A673 (cell line): ENCODE measurements at regions not wholly inside any gene's neighbourhood (a gene's known extent, or its start where the extent isn't known, plus 50 kb on each side); places are given as distances from the start of the nearest gene placed in this dataset.
A peak's percentile ranks its signal among the peaks of the same experiment; 100 is the strongest.

Experiments
- BruUV-seq: library from RNA; stranded (reverse); fragments of 400-500 nt; replicated peaks from 2 replicates; lab custom pipeline; 2021; lab: Mats Ljungman, UMichigan
- CTCF ChIA-PET: fragments of 300-600 bp; sonication (Branson Sonifier 250); formaldehyde crosslinking; loops from one replicate; lab custom pipeline; 2022; ENCODE audit warnings: antibody characterized with exemption; lab: Charles Lee
- POLR2A ChIA-PET: fragments of 300-600 bp; sonication (Branson Sonifier 250); formaldehyde crosslinking; loops from one replicate; lab custom pipeline; 2022; ENCODE audit warnings: antibody characterized with exemption; ENCODE audit not compliant: low non-redundant PET; lab: Charles Lee
- DNase-seq: peaks from one replicate; pipeline ENCODE4 v3.0.0-alpha.2; 2015; ENCODE audit warnings: low spot score
- H3K27ac ChIP-seq: fragments of 200-600 bp; sonication (generic); 2 replicates; pipeline ENCODE4 v1.5.1; 2016; ENCODE audit warnings: mixed run types, low read depth, mild to moderate bottlenecking, mixed read lengths, antibody characterized with exemption, low read length; ENCODE audit not compliant: poor library complexity, severe bottlenecking
- H3K27me3 ChIP-seq: fragments of 200-600 bp; sonication (generic); replicated peaks from 2 replicates; pipeline ENCODE4 v1.6.1; 2017; ENCODE audit warnings: mixed run types, low read depth, mild to moderate bottlenecking, mixed read lengths, antibody characterized with exemption, low read length; ENCODE audit not compliant: insufficient read depth, poor library complexity
- H3K36me3 ChIP-seq: fragments of 200-600 bp; sonication (generic); 2 replicates; pipeline ENCODE4 v1.6.1; 2016; ENCODE audit warnings: mixed run types, mild to moderate bottlenecking, mixed read lengths, antibody characterized with exemption, low read length; ENCODE audit not compliant: insufficient read depth, poor library complexity, severe bottlenecking
- H3K4me1 ChIP-seq: fragments of 200-600 bp; sonication (generic); 2 replicates; pipeline ENCODE4 v1.6.1; 2017; ENCODE audit warnings: mixed run types, mild to moderate bottlenecking, mixed read lengths, antibody characterized with exemption, low read length; ENCODE audit not compliant: insufficient read depth, poor library complexity, severe bottlenecking
- H3K4me3 ChIP-seq: fragments of 200-600 bp; sonication (generic); 2 replicates; pipeline ENCODE4 v1.5.1; 2016; ENCODE audit warnings: low read depth, mixed run types, mild to moderate bottlenecking, mixed read lengths, low read length; ENCODE audit not compliant: poor library complexity, severe bottlenecking
- H3K9me3 ChIP-seq: fragments of 200-600 bp; sonication (generic); 2 replicates; pipeline ENCODE4 v1.6.1; 2016; ENCODE audit warnings: mixed run types, low read depth, mild to moderate bottlenecking, mixed read lengths, antibody characterized with exemption, low read length; ENCODE audit not compliant: poor library complexity, severe bottlenecking
- CTCF ChIP-seq: fragments of 300-800, 200-600 bp; sonication (generic); conservative IDR thresholded peaks from 2 replicates; pipeline ENCODE4 v1.5.1; 2017; ENCODE audit warnings: low read depth, mild to moderate bottlenecking, antibody characterized with exemption, low read length, moderate library complexity, mixed read lengths
- EZH2 ChIP-seq: fragments of 200-600 bp; sonication (generic); IDR thresholded peaks from 2 replicates; pipeline ENCODE4 v1.6.1; 2017; ENCODE audit warnings: borderline replicate concordance, low read depth, mild to moderate bottlenecking, mixed read lengths, antibody characterized with exemption, low read length; ENCODE audit not compliant: poor library complexity, severe bottlenecking
- intact Hi-C: fragments of 100-400 bp; cut with micrococcal nuclease; formaldehyde crosslinking; loops from one replicate; pipeline ENCODE4 v1.10.0; 2022; ENCODE audit not compliant: unreplicated experiment

- no peaks in the 10 kb centered on the region for H3K27me3 ChIP-seq
- ChIA-PET POLR2A (no interaction called here), CTCF (no interaction called here)
- H3K27ac ChIP-seq, result peak overlapping the region; percentile 56
- H3K4me1 ChIP-seq, result peaks cover 53% of the 10 kb centered on the region
- no peaks in the 10 kb centered on the region for H3K9me3 ChIP-seq
- H3K36me3 ChIP-seq, result no peaks in the 10 kb centered on the region
- intact Hi-C loops, result loop anchor here (2.0 kb wide), 1 partner anchor 227 kb away; no protein-coding TSS in a partner anchor
- H3K4me3 ChIP-seq, result no peak overlapping the region
- TSS peak; percentile 80 for BruUV-seq
- TF ChIP-seq CTCF (no peak), EZH2 (no peak)
- peak; percentile 93 for DNase-seq
Observed at GRCh38 chr2:12057436-12058166, 311.2 kb downstream of the LPIN1 start.

GRCh38 chr2:12059616-12060441 lies 313.4 kb downstream of the LPIN1 start:
- Histone ChIP-seq H3K36me3 (no peaks in the 10 kb centered on the region), H3K27ac (no peak overlapping the region), H3K4me3 (no peak overlapping the region), H3K9me3 (no peaks in the 10 kb centered on the region), H3K27me3 (no peaks in the 10 kb centered on the region), H3K4me1 (peaks cover 52% of the 10 kb centered on the region)
- TF ChIP-seq EZH2 (no peak), CTCF (no peak)
- no TSS peak for BruUV-seq
- intact Hi-C loops, result no loop called here
- CTCF ChIA-PET, result no interaction called here
- DNase-seq, result peak; percentile 26
- POLR2A ChIA-PET, result no interaction called here

- intact Hi-C loops, result no loop called here
- ChIA-PET CTCF (no interaction called here), POLR2A (no interaction called here)
Observed at GRCh38 chr2:12060886-12061285, 314.5 kb downstream of the LPIN1 start.

More at GRCh38 chr2:12060886-12061285, 314.5 kb downstream of the LPIN1 start:
- BruUV-seq, result no TSS peak
- TF ChIP-seq CTCF (no peak), EZH2 (no peak)
- Histone ChIP-seq H3K36me3 (no peaks in the 10 kb centered on the region), H3K9me3 (no peaks in the 10 kb centered on the region), H3K27ac (no peak overlapping the region), H3K27me3 (no peaks in the 10 kb centered on the region), H3K4me3 (no peak overlapping the region), H3K4me1 (peaks cover 41% of the 10 kb centered on the region)
- DNase-seq, result no peak
